NCI-H187 treated with DMSO at 0.1 percent for 48 hours (cell line): ENCODE measurements at regions not wholly inside any gene's neighbourhood (a gene's known extent, or its start where the extent isn't known, plus 50 kb on each side); places are given as distances from the start of the nearest gene placed in this dataset.

Experiments
- DNase-seq: peaks from one replicate; lab custom pipeline; 2025; lab: John Stamatoyannopoulos, UW

- DNase-seq = no peak
These were observed 322.5 kb downstream of the HLX start for GRCh38 chr1:221201773-221202172.

DNA sequence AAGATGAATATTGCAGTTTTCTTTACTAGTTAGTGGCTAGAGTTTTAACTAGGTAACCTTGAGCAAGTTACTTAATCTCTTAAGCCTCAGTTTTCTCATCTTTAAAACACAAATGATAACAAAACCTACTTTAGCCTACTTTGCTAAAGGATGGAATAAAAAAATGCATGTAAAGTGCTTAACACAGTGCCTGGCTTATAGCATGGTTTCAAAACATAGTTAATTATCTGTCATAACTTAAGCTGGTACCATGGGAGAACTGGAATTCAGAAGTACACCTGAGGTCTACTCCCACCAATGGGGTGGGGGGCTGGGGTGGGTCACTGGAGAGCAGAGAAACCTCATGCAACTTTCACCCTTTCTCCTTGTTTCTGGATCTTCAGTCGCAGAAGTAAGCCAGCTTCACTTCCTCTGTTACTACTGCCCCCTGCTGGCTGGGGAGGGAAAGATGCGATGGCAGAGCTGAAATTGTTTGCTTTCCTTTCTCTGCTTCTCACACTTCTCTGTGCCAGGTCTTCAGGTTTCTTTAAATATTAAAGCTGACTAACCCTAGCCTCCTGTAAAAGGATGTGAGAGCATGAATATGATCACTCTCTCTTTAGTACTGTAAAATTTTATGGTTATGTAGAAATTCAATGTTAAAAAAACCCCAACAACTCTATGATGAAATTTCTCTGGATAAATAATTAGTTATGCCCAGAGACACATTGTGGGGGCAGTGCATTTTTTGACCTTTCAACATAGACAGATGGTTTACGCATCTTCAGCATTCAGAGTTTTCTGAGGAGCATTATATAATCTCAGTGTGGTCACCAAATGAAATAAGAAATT, 324.2 kb downstream of the HLX start:
- no peak for DNase-seq

GRCh38 chr1:221204055-221204833, 325.0 kb downstream of the HLX start:
- no peak for DNase-seq

- no peak for DNase-seq
These were observed 326.8 kb downstream of the HLX start for GRCh38 chr1:221206076-221206475.

GRCh38 chr1:221212926-221213325, 333.7 kb downstream of the HLX start:
- no peak for DNase-seq

DNA sequence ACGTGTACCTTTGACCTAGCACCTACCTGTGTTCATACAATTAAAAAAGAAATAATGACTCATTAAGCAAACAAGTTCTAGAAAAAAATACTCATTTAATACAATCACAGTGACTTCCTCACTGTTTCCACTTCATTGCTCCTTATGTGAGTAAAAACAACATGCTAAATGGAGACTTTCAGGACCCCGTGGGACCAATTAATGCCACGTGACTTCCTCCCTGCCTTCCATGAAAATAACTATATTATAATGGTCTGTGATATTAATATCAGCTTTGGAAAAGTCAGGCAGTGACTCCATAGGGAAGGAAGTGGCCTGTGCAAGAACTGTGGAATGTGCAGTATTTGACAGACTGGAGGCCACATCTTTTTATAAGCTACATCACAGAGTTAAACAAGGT, 337.8 kb downstream of the HLX start:
- no peak for DNase-seq

- DNase-seq = no peak
These were observed 344.0 kb downstream of the HLX start for GRCh38 chr1:221223281-221223680.

GRCh38 chr1:221227460-221227859, 348.2 kb downstream of the HLX start:
- DNase-seq = no peak

DNA sequence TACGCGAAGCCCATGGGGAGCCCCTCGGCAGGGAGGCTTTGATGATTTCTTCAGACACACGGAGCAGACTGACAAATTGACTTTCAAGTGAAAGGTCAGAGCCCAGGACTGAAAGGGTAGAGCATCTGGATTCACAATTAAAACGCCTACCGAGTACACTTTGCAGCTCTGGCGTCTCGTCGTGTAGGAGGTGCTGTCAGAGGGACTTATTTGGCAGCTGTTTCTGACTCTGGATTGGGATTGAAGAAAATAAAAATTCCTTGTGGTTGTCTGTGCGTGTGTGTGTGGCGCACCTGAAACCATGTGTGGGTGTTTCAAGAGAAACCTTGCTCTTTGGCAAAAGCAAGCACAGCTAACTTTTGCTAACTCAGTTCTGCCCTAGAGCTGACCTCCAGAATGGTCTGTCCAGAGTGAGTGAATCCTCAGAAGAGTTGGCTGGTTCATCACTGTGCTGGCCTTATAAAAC, 348.7 kb downstream of the HLX start:
- no peak for DNase-seq

DNA sequence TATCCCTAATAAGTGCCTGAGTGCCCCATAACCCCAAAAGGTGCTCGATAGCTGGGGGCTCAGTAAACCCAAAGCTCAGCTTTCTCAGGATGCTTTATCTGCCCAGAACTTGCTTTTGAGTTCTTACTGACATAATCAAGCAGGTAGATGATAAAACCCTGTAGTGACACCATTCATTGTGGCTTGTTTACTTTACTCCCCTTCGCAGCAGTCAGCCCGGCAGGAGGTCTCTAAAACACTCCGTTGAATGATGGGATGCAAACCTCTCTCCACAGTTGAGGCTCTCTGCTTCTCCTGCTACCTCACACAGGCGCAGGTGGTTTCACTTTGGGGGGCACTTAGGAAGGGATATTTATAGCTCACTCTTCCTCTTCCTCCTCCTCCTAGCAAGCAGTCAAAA, 349.4 kb downstream of the HLX start:
- DNase-seq = peak; percentile 38

- DNase-seq = no peak
These were observed 351.4 kb downstream of the HLX start for GRCh38 chr1:221230605-221231004.

DNA sequence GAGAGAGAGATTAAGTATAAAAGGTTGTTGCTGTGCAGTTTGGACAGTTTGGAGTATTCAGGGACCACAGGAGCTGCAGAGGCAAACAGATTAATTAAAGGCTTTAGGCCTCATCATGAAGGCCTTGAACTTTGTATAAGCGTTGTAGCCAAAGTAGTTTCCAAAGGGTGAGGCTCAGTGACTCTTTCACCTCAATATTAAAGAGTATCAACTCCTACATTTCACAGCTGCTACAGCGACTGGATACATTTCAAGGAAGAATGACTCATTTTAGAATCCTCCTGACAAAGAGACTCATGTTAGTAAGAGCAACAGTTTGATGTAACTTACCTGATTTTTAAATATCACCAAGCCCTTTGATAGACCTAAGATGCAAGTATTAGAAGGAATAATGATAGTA, 355.5 kb downstream of the HLX start:
- no peak for DNase-seq

DNA sequence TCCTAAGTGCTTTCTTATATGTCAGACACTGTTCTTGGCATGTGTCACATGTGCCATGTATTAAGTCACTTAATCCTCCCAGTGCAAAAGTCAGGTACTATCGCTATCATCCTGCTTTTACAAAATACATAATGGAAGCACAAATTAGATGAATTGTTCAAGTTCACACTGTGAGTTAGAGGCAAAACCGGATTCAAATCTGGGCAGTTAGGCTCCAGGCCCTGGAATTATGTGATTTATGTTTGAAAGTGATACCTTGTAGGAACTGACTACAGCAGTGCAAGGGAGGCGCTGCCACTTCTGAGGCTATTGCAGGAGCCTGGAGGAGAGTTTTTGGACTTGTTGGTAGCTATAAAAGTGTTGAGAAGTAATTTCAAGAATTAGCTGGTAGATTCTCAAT, 358.3 kb downstream of the HLX start:
- DNase-seq = no peak

GRCh38 chr1:221239181-221239580, 359.9 kb downstream of the HLX start:
- DNase-seq = no peak

DNA sequence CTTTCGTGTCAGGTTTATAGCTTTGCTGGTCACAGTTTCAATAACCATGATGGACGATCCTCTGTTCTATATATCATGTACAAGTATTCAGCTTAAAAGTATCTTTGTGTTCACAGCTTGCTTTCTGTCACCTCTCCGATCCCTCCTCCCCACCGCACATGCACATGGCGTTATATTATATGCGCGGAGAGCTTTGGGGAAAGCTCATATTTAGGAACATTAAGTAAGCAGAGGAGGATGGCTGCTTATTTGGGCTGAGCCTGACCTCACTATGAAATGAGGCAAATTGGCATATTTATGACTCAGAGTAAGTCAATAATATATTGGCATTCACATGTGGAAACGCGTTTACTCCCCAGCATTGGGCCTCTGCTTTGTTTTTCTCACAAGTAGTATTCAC, 360.5 kb downstream of the HLX start:
- DNase-seq = no peak

GRCh38 chr1:221240690-221241089, 361.4 kb downstream of the HLX start:
- no peak for DNase-seq

DNA sequence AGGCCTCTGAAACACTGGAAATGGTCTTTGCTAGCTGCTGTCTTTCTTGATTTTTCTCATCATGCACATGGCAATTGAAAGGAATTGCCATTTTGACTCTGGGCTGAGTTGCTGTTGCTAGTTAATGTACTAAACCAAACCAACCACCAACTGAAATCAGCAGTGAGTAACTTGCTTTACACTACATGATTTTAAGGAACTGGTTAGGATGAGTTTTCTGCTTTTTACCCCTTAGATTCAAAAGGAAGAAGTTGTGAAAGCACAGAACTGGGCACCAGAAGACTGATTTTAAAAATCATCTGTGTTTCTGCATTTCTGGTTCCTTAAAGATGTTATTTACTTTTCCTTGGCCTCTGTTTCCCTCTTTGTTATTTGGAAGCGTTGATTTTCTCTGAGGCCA, 361.9 kb downstream of the HLX start:
- no peak for DNase-seq

- DNase-seq = no peak
These were observed 362.3 kb downstream of the HLX start for GRCh38 chr1:221241592-221241991.

- DNase-seq = no peak
These were observed 366.8 kb downstream of the HLX start for GRCh38 chr1:221246067-221246466.

- DNase-seq = no peak
These were observed 367.6 kb downstream of the HLX start for GRCh38 chr1:221246628-221247415.

DNA sequence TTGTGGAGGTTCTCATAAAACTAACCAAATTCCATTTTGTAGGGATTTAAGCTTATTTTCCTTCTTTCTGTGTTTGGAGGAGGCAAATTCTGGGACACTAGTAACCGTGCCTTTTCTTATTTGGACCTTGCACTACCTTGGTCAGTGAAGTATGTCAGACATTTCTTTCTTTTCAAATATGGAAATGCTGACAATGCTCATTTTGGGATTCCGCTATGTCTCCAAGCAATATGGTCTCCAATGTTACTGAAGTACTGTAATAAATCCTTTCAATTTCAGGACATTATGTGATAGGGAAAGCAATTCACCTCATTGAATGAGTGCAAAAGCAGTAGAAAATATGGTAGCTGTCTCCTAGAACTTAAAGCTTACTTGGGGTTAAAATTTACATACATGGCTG, 372.3 kb downstream of the HLX start:
- no peak for DNase-seq

DNA sequence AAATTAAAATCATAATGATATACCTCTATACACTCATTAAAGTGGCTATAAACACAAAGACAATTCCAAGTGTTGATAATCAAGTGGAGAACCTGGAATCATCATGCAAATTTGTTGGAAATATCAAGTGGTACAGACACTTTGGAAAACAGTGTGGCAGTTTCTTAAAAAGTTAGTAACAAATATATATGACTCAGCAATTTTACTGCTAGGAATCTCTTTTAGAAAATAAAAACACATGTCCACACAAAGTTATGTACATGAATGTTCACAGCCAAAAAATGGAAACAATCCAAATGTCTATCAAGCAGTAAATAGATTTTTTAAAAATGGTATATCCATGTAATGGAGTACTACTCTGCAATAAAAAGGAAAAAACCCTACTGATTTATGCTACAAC, 375.6 kb downstream of the HLX start:
- DNase-seq = no peak

- DNase-seq = no peak
These were observed 377.5 kb downstream of the HLX start for GRCh38 chr1:221256773-221257172.
